ENCODE measurements at regions not wholly inside any gene's neighbourhood (a gene's known extent, or its start where the extent isn't known, plus 50 kb on each side); places are given as distances from the start of the nearest gene placed in this dataset.

- 76% methylated on average over 2 of the region's 2 CpGs for WGBS (ENCODE audit: insufficient coverage)
- H3K4me3 ChIP-seq (ENCODE audit: low read length): no peak overlapping the region
- H3K9me3 Mint-ChIP-seq: peaks cover 8 to 17% of the 10 kb centered on the region in 2 donors
- TF ChIP-seq CTCF (IDR thresholded peaks at IDR 0.05): no peak
- H3K4me1 Mint-ChIP-seq: no peaks in the 10 kb centered on the region
- H3K27ac Mint-ChIP-seq: no peak overlapping the region
- no peak overlapping the region for H3K4me3 Mint-ChIP-seq
- no peaks in the 10 kb centered on the region for H3K36me3 Mint-ChIP-seq
- H3K4me1 ChIP-seq (ENCODE audit: control insufficient read depth, insufficient read depth, low read length): no peaks in the 10 kb centered on the region
- DNase-seq (no peak), ATAC-seq (no peak)
- no peaks in the 10 kb centered on the region for H3K36me3 ChIP-seq (ENCODE audit: control insufficient read depth, insufficient read depth, low read length)
- no peaks in the 10 kb centered on the region for H3K27me3 Mint-ChIP-seq (ENCODE audit: low read depth in 2 of 2)
- no peak overlapping the region for H3K27ac ChIP-seq (ENCODE audit: low read length)
- H3K9me3 ChIP-seq (ENCODE audit: control insufficient read depth, insufficient read depth, low read length): no peaks in the 10 kb centered on the region
- intact Hi-C loops (cut with micrococcal nuclease): no loop called here
- no peaks in the 10 kb centered on the region for H3K27me3 ChIP-seq (ENCODE audit: control insufficient read depth, insufficient read depth, low read length)
Measured at GRCh38 chr9:30970186-30970585, 1414.3 kb upstream of the ACO1 start.

- no peaks in the 10 kb centered on the region for H3K4me1 ChIP-seq (ENCODE audit: control insufficient read depth, insufficient read depth, low read length)
Measured at GRCh38 chr9:30970812-30971211, 1413.6 kb upstream of the ACO1 start.

GRCh38 chr9:30972654-30973053 is 1411.8 kb upstream of the ACO1 start:
- no peak overlapping the region for H3K4me3 Mint-ChIP-seq
- no peak overlapping the region for H3K27ac Mint-ChIP-seq
- intact Hi-C loops (cut with micrococcal nuclease): no loop called here
- ATAC-seq: no peak
- Histone ChIP-seq H3K27ac (ENCODE audit: low read length) (no peak overlapping the region), H3K36me3 (ENCODE audit: control insufficient read depth, insufficient read depth, low read length) (no peaks in the 10 kb centered on the region), H3K4me1 (ENCODE audit: control insufficient read depth, insufficient read depth, low read length) (no peaks in the 10 kb centered on the region), H3K4me3 (ENCODE audit: low read length) (no peak overlapping the region), H3K9me3 (ENCODE audit: control insufficient read depth, insufficient read depth, low read length) (no peaks in the 10 kb centered on the region), H3K27me3 (ENCODE audit: control insufficient read depth, insufficient read depth, low read length) (no peaks in the 10 kb centered on the region)
- no peaks in the 10 kb centered on the region for H3K4me1 Mint-ChIP-seq
- DNase-seq: no peak
- no peak for TF ChIP-seq CTCF (IDR thresholded peaks at IDR 0.05)
- no peaks in the 10 kb centered on the region for H3K36me3 Mint-ChIP-seq
- peaks cover 11 to 14% of the 10 kb centered on the region in 2 donors for H3K9me3 Mint-ChIP-seq
- H3K27me3 Mint-ChIP-seq (ENCODE audit: low read depth in 2 of 2): no peaks in the 10 kb centered on the region

More at GRCh38 chr9:30970812-30971211, 1413.6 kb upstream of the ACO1 start:
- H3K4me3 ChIP-seq (ENCODE audit: low read length): no peak overlapping the region
- WGBS (ENCODE audit: insufficient coverage): 100% methylated on average over 1 of the region's 3 CpGs
- TF ChIP-seq CTCF (IDR thresholded peaks at IDR 0.05): no peak
- H3K36me3 ChIP-seq (ENCODE audit: control insufficient read depth, insufficient read depth, low read length): no peaks in the 10 kb centered on the region
- Mint-ChIP-seq H3K27me3 (ENCODE audit: low read depth in 2 of 2) (no peaks in the 10 kb centered on the region), H3K9me3 (peaks cover 12 to 17% of the 10 kb centered on the region in 2 donors), H3K4me1 (no peaks in the 10 kb centered on the region), H3K4me3 (no peak overlapping the region), H3K27ac (no peak overlapping the region), H3K36me3 (no peaks in the 10 kb centered on the region)
- H3K27ac ChIP-seq (ENCODE audit: low read length): no peak overlapping the region
- H3K27me3 ChIP-seq (ENCODE audit: control insufficient read depth, insufficient read depth, low read length): no peaks in the 10 kb centered on the region
- no peaks in the 10 kb centered on the region for H3K9me3 ChIP-seq (ENCODE audit: control insufficient read depth, insufficient read depth, low read length)
- DNase-seq (no peak), ATAC-seq (no peak)
- intact Hi-C loops (cut with micrococcal nuclease): no loop called here

GRCh38 chr9:30977965-30978364 is 1406.5 kb upstream of the ACO1 start:
- no peaks in the 10 kb centered on the region for H3K27me3 Mint-ChIP-seq (ENCODE audit: low read depth in 2 of 2)
- intact Hi-C loops (cut with micrococcal nuclease): no loop called here
- 75% methylated on average over 1 of the region's 1 CpG for WGBS (ENCODE audit: insufficient coverage)

More at GRCh38 chr9:30977965-30978364, 1406.5 kb upstream of the ACO1 start:
- peaks cover 12% of the 10 kb centered on the region for H3K9me3 ChIP-seq (ENCODE audit: control insufficient read depth, insufficient read depth, low read length)
- no peak overlapping the region for H3K27ac ChIP-seq (ENCODE audit: low read length)
- H3K4me3 ChIP-seq (ENCODE audit: low read length): no peak overlapping the region
- no peaks in the 10 kb centered on the region for H3K27me3 ChIP-seq (ENCODE audit: control insufficient read depth, insufficient read depth, low read length)
- Mint-ChIP-seq H3K36me3 (peaks cover 7% of the 10 kb centered on the region), H3K4me1 (no peaks in the 10 kb centered on the region), H3K4me3 (no peak overlapping the region), H3K9me3 (peaks cover 14 to 20% of the 10 kb centered on the region in 2 donors), H3K27ac (no peak overlapping the region)
- no peak for TF ChIP-seq CTCF (IDR thresholded peaks at IDR 0.05)
- no peaks in the 10 kb centered on the region for H3K36me3 ChIP-seq (ENCODE audit: control insufficient read depth, insufficient read depth, low read length)
- DNase-seq: no peak
- H3K4me1 ChIP-seq (ENCODE audit: control insufficient read depth, insufficient read depth, low read length): no peaks in the 10 kb centered on the region
- ATAC-seq: no peak
